Tongue (tissue), 1 donor: ENCODE measurements at regions not wholly inside any gene's neighbourhood (a gene's known extent, or its start where the extent isn't known, plus 50 kb on each side); places are given as distances from the start of the nearest gene placed in this dataset.

Experiments used
- DNase-seq: peaks from one replicate; pipeline ENCODE4 v3.0.0-alpha.2; 2015

DNA sequence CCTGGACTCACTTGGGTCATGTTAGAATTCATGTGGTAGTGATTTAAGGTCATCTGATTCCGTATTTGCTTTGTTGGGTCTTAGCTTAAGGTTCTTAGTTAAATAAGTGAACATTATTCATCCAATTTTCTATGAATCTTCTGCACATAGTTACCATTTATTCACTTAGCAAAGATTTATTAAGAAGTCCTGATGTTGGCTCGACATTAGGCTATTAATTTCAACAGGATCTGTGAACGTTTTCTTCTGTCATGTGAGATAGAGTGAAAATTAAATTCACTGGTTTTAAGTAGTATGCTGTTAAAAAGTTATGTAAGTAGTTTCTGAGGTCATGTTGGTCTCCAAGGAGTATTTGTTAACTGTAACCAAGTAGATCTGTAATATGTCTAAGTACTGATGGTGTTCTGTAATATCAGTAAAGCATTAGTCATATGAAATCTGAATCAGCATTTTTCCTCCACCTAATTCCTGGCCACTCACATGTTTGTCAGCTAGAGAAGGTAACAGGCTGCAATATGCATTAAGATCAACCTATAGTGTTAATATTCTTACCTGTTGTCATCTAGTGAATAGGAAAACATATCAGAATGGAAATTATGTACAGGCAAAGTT is 155.6 kb downstream of the PCDH7 start:
- no peak for DNase-seq

DNA sequence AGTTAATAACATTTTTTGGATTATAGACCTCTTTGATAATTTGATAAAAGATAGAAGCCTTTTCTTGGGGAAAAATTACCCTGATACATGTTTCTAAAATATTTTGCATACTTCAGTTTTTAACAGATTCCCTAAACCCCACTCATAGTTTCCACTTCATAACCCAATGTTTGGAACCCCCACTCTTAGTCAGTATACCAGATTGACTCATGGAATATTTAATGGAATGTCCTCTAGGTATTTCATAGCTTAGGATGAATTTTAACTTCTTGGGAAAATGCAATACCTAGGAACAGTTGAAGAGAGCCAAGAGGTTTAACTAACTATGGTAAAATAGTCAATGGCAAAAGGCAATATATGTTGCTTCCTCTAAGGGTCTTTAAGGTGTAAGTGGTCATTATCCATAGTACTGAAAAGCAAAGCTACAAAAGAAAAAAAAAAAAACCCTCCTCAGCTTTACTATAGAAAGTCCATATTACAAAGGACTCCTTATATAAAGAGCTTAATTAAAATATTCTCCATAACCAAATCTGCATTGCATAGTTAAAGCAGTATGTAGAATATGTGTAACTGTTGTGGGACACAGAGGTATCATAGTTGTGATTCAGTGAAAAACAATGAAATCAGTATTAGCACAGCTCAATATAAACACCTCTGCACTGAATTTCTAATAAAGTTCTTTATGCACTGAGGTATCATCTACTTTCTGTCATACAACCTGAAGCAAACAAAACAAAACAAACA is 159.9 kb downstream of the PCDH7 start:
- no peak for DNase-seq

DNA sequence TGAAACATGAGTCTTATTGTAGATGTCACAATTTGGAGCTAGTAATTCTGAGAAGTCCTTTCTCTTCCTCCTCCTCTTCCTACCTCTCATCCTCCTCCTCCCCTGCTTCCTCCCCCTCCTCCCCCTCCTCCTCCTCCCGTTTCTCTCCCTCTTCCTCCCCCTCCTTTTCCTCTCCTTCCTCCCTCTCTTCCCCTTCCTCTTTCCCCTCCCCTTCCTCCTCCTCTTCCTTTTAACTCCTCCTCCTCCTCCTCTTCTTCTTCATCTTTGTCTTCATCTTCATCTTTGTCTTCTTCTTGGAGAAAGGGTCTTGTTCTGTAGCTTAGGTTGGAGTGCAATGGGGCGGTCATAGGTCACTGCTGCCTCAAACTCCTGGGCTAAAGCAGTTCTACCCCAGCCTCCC is 161.8 kb downstream of the PCDH7 start:
- DNase-seq, result no peak

DNA sequence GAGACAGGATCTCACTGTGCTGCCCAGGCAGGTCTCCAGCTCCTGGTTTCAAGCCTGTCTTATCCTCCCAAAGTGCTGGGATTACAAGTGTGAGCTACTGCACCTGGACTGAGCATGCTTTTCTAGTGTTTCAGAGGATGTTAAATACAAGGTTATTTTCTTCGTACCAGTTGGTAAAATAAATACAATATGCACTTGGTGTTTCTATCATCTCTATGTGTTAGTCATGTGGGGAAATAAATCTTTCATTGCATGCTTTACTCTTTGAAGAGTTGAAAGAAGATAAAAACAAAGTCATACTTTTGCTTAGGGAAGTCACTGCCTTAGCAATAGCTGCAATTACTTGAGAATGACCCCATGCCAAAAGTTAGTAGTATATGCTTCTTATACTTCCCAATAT is 162.3 kb downstream of the PCDH7 start:
- DNase-seq, result no peak

DNA sequence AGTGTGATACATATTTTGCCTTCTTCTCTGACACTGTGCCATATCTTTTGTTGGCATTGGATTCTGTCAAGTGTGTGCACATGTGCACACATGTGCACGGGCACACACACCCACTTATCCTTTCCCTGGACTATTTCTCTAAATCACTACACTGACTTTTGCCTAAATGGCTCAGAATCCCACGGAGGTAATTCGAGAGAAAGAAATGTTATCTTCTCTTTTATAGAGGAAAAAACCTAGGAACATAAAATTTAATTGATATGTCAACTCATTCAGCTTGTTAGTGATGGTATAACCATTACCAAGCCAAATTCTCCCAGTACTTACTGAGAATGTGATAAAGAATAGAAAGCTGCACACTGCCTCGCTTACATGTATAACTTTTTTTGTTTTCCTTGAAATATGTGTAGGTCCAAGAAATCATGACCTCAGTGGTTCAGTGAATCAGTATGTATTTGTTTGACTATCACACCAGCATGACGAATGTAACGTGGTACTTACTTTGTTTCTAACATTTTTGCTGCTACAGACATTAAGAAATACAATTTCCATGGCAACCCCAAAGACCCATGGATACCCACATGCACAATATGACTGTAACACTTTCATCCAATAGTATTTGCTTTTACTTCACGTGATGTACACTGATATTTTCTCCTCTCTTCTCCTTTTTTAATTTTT is 163.0 kb downstream of the PCDH7 start:
- no peak for DNase-seq

DNA sequence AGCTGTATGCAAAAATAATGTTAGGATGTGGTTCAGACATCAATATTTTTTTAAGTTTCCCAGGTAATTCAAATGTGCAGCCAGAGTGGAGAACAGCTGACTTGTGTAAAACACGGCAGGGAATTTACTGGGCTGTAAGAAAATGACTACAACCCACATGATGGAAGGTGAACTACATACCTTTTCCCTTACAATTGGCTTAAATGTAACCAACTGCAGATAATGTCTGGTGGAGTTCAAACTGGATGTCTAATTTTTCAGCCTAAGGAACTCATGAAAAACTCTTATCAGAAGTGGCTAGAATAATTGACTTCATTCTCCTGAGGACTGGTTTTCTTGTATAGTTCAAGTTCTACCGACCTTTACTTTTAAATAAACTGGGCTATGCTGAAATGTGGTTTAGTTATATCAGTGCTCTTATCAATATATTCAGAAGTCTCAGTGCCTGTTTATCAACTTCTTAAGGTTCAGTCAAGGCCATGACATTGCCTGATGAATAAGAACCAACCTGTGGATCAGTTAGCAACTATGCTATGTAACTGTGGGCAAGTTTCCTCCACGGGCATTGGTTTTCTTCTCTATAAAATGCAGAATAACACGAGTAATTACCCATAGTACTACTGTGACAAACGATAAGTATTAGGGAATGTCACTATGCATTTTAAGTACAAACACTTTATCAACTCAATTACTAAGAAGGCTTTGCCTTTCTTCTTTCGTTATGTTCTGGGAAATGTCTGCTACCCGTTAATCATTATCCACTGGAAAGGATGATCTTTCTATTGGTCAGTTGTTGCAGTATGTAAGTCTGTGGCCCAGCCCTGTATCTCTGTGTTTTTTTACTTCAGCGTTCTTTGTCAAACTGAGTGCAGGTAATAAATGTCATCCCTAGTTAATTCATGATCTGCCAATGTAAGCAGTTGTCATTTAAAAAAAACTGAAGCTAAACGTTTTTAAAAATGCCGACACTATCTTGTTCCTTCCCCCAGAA is 181.6 kb downstream of the PCDH7 start:
- no peak for DNase-seq

DNA sequence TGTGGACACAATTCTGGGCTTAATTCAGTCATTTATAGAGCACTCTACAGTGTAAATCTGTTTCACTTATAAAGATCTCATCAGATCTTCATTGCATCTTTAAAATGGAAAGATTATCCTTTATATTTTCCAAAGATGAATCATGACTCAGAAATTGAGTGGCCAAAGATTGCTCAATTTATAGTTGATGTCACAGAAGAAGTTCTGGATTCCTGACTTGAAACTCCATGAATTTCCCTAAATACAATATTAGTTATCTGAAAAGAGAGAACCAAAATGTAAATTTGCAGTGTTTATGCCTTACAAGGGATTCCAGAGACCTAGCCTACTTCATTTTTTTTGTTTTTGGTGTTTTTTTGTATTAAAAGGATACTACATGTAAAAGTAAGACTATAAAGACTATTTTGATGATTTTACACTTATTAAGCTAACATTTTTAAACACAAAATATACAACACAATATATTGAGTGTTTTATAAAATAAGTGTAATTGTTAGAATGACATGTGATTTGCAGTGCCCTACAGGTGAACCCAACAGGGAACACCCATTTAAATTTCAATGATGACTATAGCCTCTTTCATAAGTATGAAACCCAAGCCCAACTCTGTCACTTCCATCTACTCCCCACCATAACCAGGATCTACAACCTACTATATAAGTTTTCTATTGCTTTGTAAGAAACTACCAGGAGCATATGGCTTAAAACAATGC is 183.5 kb downstream of the PCDH7 start:
- no peak for DNase-seq

DNA sequence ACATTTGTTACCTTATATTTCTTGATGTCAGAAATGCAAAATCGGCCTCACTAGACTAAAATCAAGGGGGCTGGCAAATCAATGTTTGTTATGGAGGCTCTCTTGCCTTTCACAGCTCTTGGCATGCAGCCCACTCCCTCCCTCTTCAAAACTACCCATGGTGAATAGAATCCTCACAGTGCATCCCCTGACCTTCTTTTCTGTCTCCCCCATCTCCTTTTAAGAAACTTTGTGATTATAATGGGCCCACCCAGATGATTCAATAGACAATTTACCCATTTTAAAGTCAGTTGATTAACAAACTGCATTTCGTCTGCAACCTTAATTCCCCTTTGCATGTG is 184.0 kb downstream of the PCDH7 start:
- no peak for DNase-seq

DNA sequence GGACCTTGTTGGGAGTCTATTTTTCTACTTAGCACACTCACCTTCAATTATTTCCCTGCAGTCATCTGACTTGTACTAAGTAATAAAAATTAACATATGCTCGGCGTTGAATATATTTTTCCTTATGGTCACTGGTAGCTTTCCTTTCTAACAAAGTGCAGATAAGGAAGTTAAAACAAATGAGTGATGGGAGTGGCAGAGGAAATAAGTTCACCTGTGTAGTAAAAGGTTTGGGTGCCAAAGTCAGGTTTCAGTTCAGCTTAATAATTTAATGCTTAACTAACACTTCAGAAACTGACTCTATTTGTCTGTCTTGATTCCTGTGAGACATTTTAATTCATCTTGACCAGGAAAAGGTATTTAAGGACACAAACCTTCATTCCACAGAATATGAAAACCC is 184.4 kb downstream of the PCDH7 start:
- DNase-seq, result no peak

DNA sequence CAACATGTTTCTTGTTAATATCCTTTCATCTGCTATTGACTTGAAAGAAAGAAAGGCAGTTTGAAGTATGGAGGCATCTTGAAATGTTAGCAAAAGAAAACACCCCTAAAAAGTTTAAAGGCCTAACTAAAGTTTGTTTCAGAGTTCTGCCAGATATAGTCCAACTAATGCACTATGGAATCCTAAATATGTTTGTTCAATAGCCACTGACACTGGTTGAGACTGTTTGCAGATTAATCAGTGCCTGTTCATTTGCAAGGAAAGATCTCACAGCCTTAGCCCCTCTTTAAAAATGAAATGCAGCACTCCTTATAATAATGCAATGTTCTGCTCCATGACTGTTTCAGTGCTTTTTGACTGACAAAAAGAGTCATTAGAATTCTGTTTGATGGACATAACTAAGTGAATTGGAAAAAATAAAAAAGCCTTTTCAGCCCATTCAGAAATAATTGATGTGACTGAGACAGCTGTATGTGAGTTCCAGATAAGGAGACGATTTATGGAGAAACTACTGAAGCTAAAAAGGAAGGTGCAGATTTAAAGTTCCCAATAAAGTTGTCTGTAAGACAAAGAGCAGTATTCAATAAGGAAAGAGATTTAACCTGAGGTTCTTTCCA is 192.0 kb downstream of the PCDH7 start:
- no peak for DNase-seq

DNA sequence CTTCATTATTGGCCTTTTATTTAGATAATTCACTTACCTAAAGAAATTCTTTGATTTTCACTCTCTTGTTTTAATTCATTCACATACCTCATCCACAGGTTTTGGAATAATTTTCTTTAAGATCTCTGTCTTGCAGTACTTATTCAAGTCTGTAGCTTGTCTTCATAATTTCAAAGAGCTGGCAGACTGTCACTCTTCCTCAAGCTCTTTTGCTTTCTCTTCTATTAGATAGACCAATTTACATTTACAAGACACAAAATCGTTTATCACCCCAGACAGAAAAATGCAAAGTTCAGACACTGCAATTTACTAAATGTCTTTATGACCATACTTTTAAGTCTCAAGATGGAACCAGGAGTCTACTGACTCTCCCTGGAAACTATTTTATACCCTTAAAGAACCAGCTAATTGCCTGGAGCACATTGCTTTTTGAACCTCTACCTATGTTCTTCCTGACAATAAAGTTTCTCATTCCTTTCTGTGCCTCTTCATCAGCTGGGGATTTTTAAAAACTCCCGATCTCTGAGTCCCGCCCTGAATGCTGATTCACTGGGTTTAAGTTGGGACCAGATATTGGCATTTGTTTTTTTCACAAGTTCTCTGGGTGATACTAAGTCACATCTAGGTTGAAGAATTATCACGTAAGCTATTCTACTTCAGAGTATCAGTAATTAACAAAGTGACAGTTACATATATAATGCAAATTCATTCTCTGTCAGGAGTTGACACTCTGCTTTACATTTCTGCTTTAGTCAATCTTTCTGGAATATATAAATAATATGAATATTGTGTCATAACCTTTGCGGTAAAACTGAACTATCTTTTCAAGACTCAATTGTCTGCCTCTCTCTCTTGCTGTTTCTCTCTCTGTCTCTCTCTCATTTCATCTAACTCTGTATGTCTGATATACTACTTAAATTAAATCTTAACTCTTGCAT is 196.4 kb downstream of the PCDH7 start:
- DNase-seq, result no peak

DNA sequence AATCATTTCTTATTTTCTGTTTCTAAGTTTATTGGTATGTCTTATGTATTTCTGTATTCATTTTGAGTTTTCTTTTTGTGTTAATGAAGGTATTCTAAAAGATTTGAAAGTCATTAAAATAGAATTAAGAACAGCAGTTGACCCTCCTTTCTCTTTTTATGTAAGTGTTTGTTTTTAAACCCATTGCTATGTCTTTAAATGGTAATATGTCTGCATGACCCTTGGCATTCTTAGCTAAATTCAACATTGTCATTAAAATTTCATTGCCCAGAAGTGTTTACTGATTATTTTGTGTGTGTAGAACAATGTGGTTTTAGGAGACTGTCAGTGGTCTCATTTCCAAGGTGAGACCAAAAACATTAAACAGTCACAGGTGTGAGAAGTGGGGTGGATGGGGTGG is 197.8 kb downstream of the PCDH7 start:
- no peak for DNase-seq

DNA sequence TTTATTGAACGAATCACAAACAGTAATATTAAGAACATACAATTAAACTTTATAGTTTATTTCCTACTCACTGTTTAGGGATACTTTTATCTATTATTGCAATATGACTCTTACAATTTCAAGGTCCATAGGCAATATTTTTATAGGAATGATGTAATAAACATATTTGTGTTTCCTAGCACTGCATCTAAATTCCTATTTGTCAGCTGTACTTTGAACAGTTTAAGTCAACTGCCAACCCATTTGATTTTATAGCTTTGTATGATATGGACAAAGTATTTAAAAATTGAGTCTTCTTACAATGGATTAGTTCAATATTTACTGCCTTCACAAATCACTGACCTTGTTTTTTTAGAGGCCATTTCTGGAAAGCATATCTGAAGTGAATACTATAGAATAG is 199.3 kb downstream of the PCDH7 start:
- no peak for DNase-seq

DNA sequence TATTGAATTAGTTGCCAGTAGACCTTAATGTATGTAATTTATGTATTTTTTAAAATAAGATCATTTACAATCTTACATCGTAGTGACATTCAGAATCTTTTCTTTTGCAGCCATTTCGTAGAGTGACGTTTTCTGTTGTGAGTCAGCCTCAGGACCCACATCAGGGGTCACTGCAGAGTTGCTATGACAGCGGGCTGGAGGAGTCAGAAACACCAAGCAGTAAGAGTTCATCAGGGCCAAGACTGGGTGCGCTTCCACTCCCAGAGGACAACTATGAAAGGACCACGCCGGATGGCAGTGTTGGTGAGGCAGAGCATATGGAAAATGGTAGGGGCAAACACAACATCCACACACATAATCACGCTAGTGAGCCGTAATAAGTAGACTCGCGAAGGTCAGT is 199.9 kb downstream of the PCDH7 start:
- DNase-seq, result no peak

DNA sequence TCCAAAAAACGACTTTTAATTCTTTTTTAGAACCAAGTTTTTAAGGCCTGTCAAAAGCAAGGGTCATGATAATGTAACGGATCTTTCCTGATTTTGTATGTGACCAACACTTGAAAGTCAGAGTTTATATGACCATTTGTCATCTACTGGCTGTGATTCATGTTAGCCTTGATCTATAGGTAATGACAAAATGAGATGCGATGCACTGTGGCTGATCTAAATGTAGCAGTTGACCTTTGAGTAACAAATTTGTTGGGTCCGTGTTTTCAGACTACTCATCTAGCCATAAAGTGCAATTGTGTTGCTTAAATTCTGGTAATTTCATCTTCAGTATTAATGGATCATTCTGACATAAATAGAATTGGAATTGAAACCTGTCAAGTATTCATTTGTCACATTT is 202.5 kb downstream of the PCDH7 start:
- DNase-seq, result no peak

DNA sequence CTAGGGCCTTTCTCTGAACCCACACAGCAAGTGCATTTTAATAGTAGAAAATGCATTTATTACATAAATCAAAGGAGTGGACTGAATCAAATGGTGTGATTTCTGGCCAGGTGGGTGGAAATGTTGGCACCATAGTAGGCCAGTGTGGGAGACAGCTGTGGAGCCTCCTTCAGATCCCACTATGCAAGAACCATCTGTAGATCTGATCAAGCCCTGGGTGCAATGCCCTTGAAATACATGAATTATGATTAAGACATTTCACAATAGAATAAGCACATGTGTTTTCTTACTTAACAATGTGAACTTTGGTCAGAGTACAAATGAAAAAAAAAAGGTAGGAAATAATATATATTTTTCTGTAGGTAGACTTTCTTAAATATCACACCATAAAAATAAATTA is 204.3 kb downstream of the PCDH7 start:
- no peak for DNase-seq

DNA sequence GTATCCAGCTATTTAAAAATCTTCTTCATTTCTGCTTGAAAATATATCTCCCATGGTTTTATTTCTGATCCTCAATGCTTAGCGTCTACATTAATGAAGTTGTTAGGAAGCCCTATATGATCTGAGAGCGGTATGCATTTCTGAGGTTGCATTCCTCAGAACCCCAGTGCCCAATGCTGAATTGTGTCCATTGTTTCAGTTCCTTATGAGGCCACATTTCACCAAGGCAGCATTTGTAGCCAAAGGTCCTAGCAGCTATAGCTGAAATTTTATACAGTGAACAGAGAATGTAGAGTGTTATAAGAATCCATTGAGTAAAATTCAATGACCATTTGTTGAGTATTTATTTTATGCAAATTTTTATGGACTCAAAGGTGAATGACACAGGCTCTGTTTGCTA is 209.5 kb downstream of the PCDH7 start:
- no peak for DNase-seq

DNA sequence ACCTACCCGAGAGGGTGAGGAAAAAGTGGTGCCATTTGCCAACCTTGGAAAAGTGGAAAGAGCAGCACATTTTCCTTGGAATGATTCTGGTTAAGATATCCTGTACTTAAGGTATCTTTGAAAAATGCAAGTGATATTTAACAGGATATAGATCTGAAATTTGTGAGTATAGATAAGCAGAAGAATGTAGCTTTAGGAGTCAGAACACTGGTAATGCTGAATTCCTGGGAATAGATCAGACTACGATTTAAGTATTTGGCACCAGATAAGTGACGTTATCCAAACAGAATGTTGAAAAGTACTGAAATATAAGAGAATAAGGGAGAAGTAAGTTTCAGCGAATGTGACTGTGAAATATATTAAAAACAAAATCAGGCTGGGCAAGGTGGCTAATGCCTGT is 210.1 kb downstream of the PCDH7 start:
- DNase-seq, result no peak

DNA sequence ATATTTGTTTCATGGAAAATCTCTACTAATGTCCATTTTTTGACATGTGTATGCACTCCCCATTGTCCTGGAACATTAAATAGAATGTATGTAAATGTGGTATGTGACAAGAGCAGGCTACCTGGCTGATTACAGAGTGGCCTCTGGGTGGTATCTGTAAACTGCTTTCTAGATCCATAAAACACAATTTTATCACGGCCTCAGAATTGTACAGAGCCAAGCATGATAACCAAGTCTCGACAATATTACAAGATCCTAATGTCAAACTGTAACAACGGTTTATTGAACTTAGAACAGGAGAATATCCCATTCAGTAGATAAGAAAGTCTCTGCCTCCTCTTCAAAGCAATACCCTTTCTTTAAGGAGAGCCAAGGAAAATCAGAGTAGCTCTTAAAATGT is 212.4 kb downstream of the PCDH7 start:
- DNase-seq, result no peak

DNA sequence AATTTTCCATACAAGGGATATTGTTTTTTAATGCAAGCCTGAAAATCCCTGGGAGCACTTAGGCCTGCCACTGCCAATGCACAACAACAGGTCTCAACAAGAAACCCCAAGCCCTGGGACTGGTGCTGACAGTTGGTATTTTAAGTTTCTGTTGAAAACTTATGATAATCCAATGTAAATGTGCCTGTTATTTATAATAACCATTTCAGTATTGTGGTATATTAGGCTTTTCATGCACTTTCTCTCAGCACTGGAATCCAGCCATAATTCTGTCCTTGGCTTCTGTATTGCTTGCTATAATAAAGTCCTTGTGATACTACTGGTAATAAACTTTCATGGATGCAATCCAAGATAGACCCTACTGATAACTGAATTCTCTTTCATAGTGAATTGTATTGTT is 218.9 kb downstream of the PCDH7 start:
- peak; percentile 56 for DNase-seq
